ENCODE measurements at regions not wholly inside any gene's neighbourhood (a gene's known extent, or its start where the extent isn't known, plus 50 kb on each side); places are given as distances from the start of the nearest gene placed in this dataset.
"Not testable (repeated sequence)": the region's sequence is repeated elsewhere in the genome, so short reads cannot be mapped to it uniquely, and the experiment has no call there.

DNA sequence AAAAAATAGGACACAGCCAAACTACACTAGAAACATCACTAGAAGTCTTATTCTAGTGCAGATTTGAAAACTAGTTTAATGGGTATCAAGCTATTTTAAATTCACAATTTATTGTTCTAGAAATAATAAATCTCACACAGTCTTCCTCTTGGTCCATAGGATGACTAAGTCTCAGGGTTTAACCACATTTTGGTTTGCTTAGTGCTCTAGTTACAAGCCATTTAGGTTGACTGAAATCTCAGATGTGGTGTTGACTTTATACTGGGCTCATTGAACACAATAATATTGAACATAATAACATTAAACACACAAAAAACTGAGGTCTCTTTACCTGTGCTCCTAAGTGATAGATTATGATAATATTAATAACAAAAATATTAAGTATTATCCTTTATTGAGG lies 760.3 kb upstream of the CCDC179 start:
- no peak for DNase-seq (ENCODE audit: low read depth in 3 of 3, low spot score in 2 of 3)

DNA sequence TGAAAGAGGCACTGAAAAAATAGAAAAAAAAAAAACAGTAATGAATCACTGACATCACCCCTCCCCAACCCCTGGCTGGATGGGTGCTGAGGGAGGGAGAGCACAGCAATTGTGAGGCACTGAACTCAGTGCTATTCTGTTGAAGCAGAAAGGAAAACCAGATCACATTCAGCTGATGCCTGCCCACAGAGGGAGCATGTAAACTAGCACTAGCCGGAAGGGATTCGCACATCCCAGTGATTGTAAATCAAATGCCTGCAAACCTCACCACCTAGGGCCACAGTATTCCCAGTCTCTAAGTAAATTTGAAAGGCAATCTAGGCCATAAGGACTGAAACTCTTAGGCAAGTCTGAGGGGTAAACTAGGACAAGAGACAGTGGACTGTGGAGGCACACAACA lies 772.0 kb upstream of the CCDC179 start:
- no peak for DNase-seq (ENCODE audit: low read depth in 3 of 3, low spot score in 2 of 3)

DNA sequence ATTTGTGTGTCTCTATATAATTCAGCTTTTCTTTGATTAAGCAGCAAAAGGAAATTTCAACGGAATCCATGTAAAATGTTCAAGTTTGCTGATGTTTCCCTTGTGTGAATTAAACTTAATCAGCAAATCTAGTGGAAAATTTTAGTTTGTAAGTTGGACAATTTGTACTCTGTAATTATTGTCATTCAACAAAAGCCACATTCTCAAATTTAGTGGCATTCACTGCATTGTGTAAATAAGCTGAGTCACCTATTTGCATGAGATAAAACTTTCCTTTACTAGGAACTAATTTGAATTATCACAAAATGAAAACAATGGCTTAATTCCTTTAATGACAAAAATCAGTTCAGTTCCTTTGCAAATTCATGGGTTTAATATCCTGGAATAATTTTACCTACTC lies 784.2 kb upstream of the CCDC179 start:
- DNase-seq (ENCODE audit: low read depth in 3 of 3, low spot score in 2 of 3), result no peak

DNA sequence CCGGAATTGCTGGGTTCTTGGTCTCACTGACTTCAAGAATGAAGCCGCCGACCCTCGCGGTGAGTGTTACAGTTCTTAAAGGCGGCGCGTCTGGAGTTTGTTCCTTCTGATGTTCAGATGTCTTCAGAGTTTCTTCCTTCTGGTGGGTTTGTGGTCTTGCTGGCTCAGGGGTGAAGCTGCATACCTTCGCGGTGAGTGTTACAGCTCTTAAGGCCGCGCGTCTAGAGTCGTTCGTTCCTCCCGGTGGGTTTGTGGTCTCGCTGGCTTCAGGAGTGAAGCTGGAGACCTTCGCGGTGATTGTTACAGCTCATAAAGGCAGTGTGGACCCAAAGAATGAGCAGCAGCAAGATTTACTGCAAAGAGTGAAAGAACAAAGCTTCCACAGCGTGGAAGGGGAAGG lies 792.1 kb upstream of the CCDC179 start:
- DNase-seq (ENCODE audit: low read depth in 3 of 3, low spot score in 2 of 3), result not testable (repeated sequence)

DNA sequence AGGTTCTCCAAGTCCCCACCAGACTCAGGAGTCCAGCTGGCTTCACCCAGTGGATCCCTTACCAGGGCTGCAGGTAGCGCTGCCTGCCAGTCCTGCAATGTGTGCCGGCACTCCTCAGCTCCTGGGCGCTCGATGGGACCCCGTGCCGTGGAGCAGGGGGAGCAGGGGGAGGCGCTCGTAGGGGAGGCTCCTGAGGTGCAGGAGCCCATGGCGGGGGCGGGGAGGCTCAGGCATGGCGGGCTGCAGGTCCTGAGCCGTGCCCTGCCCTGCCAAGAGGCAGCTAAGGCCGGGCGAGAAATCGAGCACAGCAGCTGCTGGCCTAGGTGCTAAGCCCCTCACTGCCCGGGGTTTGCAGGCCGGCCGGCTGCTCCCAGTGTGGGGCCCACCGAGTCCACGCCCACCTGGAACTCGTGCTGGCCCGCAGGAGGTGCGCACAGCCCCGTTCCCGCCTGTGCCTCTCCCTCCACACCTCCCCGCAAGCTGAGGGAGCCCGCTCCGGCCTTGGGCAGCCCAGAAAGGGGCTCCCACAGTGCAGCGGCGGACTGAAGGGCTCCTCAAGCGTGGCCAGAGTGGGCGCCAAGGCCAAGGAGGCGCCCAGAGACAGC lies 792.9 kb upstream of the CCDC179 start:
- DNase-seq (ENCODE audit: low read depth in 3 of 3, low spot score in 2 of 3), result no peak

DNA sequence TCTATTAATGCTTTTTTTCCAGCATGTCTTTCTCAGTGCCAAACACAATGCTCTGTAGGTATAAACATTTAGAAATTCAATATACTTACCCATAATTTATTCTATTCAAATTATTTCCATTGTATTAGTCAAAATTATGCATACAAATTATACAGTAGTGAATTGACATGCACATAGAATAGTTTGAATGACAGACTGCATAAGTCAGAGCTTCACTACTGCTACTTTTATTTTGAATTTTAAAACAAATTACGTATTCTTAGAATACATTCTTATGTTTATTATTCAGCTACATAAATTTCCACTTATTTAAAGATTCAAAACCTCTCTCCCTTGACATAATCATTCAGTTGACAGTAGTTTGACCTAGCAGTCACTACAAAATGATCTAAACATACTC lies 808.0 kb upstream of the CCDC179 start:
- DNase-seq (ENCODE audit: low read depth in 3 of 3, low spot score in 2 of 3), result no peak

DNA sequence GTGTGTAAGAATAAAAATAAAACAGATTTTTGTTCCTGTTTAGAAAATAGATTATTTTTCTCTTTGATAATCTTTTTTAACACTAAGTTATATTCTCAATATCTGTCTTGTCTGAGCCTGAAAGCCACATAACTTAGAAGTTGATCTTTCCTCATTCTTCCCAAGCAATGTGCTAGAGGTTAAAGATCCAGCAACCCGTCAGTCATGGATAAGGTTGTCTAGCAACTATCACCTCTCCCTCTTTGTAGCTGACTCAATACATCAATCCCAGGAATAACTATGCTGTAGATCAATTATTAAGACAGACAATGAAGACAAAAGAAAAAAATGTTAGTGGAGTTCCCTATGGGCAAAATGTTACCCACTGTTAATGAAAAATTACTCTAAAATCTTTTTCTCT lies 813.1 kb upstream of the CCDC179 start:
- no peak for DNase-seq (ENCODE audit: low read depth in 3 of 3, low spot score in 2 of 3)

DNA sequence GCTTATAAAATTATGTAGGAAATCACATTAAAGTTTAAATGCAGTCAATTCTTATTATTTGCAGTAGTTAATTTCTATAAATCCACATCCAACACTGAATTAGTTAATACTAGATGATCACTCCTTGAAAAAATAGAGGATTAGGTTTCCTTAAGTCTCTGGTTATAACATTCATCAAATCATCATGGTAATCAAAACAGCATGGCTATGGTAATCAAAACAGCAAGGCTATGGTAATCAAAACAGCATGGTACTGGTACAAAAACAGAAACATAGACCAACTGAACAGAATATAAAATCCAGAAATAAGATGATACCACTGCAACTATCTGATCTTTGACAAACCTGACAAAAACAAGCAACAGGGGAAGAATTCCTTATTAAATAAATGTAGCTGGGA lies 814.6 kb upstream of the CCDC179 start:
- DNase-seq (ENCODE audit: low read depth in 3 of 3, low spot score in 2 of 3), result no peak

DNA sequence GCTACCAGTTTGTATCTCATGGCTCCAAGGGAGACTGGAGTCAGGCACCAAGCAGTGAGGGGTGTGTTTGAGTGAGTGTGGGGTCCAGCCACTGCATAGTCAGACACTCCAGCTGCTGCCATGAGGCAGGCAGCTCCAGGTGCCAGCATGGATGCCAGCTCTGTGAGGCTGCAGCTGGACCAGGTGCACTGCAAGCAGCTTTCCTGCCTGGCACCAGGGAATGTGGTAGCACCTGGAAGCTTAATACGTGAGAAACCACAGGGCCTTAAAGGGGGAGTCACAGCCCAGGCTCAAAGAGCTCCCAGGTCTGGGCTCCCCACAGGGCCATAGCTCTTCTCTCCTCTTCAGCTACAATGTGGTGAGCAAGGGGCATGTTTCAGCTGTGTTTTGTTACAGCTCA lies 817.8 kb upstream of the LUZP2 start:
- DNase-seq (ENCODE audit: low read depth in 3 of 3, low spot score in 2 of 3), result no peak

DNA sequence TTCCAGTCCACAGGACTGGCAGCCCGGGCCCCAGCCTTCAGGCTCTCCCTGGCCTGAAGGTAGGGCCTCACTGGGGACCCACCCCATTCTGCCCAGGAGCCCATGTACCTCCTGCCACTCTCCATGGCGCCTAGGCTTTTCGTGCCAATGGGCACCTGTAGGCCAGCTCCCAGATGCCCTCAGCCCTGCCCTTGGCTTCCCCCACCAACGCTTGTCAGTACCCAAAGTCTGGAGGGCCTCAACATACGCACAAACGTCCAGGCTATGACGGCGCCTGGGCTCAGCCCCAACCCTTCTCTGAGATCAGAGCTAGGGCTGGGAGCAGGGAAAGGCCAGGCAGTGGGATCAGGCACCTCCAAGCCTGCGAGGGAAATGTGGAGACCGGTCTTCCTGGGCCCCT lies 816.9 kb upstream of the LUZP2 start:
- no peak for DNase-seq (ENCODE audit: low read depth in 3 of 3, low spot score in 2 of 3)

DNA sequence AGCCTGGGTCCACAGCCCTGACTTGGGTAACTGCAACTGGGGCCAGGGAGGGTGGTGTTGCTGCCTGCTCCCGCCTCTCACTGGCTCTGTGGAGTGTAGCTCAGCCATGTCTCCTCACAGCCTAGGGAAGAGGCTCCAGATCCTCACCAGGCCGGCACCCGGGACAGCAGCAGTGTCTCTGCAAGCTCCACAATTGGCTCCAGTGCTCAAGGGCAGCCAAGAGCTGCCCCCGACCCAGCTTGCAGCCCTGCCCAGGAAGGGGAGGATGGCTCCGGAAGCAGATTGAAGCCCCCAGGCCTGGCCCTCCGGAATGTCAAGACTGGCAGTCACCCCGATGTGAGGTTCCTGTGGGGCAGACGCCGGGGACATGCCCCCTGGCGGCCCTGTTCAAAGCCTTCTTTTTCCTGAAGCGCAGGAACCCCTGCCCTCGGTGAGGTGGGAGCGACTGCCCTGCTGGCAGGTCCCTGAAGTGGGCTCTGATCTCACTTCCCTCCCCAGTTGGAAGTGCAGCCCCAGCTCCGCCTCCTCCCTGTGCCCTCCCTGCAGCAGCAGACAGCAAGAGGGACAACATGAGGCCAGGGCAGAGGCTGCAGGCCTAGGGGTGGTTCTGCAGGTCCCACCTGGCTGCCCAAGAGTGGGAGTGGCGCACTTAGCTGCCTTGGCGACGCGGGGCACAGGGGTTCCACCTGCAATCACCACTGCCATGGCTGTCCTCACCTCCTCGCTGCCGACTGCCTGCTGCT lies 816.2 kb upstream of the LUZP2 start:
- no peak for DNase-seq (ENCODE audit: low read depth in 3 of 3, low spot score in 2 of 3)

DNA sequence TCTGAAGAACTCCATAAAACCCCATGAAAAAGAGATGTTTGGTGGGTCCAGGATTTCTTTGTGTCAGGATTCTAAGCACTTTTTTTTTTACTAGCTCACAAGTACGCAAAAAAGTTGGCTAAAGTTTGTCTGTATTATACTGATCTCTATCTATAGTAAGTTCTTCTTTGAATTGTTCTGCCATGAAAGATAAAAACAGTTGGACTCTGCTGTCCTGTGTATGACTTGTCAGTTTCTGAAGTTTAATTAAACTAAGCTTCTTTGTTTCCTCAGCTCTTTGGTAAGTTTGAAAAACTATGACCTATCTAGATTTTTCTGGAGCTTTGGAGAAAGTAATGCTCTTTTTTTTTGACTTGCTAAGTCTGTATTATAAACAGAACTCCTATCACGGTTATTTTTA lies 812.2 kb upstream of the LUZP2 start:
- no peak for DNase-seq (ENCODE audit: low read depth in 3 of 3, low spot score in 2 of 3)

DNA sequence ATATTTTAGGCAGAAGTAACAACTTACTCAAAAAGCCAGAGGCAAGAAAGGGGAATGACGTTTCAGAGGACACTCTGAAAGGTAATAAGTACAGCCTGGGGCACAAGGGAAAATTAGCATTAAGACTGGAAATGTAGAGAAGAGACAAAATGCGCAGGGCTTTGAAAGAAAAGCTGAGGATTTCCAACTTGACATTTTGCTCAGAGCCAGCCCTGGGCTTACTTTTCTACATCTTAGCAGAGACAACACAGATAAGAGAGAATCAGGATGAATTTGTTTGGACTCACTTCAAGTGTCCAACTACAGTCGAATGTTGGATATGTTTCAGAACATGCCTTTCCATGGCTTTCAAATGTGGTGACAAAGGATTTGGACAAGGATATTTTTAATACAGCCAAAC lies 808.9 kb upstream of the LUZP2 start:
- DNase-seq (ENCODE audit: low read depth in 3 of 3, low spot score in 2 of 3), result no peak

DNA sequence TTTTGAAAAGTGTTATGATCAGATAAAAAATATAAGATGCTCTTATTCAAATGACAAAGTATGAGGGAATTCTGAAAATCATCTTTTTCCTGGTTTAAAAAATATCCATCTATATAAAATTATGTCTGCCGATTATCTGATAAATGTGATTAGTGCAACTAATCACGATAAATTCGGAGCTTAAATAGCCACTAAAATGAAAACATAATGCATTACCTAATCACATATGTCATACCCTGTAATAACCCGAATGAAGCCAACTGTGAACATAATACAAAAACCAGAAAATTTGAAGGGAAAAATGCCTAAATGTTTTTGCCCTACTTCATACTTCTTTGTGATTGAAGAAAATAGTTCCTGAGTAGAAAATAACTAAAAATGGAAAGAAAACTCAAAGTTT lies 808.4 kb upstream of the LUZP2 start:
- no peak for DNase-seq (ENCODE audit: low read depth in 3 of 3, low spot score in 2 of 3)

DNA sequence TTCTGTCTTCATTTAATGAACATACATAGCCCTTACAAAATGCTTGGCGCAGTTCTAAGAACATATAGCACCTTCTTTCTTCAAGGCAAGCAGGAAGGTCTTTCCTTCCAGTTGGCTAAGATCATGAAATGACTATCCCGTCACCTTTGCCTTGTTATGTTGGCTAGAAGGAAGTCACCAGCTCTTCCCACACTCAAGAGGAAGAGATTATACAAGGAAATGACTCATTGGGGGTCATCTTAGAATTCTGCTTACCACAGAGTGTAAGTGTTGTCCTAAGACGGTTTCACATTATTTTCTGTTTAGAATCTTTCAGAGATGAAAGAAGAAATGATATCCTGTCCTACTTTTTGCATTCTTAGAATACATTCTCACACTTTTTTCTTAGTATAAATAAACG lies 808.0 kb upstream of the LUZP2 start:
- DNase-seq (ENCODE audit: low read depth in 3 of 3, low spot score in 2 of 3), result no peak

DNA sequence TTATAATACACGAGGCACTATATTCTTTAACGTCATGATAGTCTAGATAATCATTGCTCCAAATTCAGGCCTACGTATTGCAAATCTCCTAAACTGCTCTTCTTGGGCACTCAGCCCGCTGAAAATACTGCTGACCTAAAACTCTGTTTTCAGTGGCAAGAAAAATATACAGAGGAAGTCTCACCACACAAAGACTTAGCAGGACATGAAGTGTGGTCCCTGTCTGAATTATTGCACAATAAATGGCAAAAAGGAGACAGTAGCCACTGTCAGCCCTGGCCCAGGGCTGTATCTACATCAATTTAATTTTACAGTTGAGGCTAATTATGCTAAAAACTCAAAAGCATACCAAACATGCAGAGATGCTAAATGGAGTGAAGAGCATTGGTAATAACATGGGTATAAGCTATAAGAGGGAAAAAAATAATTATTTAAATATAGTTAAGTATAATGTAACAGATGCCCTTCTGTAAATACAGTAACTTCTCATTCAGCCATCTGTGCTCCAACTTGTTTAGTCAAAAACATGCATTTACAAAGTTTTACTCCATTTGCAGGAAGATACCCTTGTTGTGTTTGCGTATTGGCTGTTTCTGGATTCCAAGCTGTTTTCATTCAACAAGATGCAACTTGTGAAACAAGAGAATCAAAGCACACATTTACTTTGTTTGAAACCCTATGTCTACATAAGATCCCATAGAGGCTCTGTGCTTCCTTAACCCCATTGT lies 800.0 kb upstream of the LUZP2 start:
- no peak for DNase-seq (ENCODE audit: low read depth in 3 of 3, low spot score in 2 of 3)

DNA sequence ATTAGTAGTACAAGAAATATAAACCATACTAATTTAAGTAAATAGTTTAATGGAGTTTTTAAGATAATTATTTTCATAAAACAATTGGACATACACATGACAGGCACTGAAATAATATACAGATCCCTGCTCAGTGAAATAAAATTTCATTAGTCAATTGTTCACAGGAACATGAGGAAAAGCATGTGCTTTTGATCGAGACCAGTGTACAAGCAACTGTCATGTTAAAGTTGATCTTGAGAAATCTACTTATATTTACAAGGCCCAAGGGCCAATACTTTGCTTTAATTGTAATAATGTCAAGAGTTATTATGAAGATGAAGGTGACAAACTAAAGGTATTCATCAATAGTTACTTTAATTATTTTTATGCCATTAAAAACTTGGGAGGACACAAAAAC lies 792.7 kb upstream of the LUZP2 start:
- no peak for DNase-seq (ENCODE audit: low read depth in 3 of 3, low spot score in 2 of 3)

DNA sequence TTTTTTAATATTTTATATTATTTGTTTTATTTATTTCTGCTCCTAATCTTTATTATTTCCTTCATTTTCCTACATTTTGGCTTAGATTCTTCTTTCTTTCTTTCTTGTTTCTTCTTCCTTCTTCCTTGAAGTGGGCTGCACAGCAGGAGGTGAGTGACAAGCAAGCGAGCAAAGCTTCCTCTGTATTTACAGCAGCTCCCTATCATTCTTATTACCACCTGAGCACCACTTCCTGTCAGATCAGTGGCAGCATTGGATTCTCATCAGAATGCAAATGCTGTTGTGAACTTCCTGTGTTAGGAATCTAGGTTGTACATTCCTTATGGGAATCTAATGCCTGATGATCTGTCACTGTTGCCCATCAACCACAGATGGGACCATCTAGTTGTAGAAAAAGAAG lies 784.9 kb upstream of the LUZP2 start:
- DNase-seq (ENCODE audit: low read depth in 3 of 3, low spot score in 2 of 3), result no peak

DNA sequence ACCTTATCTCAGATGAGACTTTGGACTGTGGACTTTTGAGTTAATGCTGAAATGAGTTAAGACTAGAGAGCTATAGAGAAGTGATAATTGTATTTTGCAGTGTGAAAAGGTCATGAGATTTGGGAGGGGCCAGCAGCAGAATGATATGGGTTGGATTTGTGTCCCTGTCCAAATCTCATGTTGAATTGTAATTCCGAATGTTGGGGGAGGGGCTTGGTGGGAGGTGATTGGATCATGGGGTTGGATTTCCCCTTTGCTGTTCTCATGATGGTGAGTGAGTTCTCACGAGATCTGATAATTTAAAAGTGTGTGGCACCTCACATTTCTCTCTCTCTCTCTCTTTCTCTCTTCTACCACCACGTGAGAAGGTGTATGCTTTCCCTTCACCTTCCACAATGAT lies 777.8 kb upstream of the LUZP2 start:
- DNase-seq (ENCODE audit: low read depth in 3 of 3, low spot score in 2 of 3), result no peak

DNA sequence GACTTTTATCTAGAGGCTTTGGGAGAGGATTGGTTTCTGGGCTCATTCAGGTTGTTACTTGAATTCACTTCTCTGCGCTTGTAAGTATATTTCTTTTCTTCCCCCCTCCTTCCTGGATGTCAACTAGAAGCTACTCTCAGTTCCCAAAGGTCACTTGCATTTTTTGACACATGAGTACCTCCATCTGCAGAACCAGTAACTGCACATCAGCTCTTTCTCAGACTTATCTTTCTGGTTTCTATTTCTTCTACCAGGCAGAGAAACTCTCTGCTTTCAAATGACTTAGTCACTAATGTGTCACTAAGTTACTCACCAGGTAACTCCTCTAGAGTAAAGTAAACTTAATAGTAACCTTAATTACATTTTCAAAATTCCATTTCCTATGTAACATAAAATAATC lies 773.0 kb upstream of the LUZP2 start:
- no peak for DNase-seq (ENCODE audit: low read depth in 3 of 3, low spot score in 2 of 3)

DNA sequence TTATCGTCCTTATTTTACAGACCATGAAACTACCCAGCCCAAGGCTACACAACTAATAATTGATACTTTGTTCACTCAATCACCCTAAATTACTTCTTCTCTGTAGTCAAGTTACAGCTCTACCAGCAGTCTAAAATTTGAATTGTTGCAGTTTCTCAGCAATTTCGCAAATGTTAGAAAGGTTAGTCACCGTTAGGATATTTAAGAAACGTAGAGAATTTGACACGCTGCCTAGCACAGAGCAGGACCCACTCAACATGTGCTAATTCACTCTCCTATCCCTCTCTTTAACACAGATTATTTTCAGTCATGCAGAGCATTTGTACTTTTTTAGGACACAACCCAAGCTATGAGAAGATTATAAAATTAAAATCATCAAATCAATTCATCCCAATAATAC lies 771.1 kb upstream of the LUZP2 start:
- DNase-seq (ENCODE audit: low read depth in 3 of 3, low spot score in 2 of 3), result no peak

DNA sequence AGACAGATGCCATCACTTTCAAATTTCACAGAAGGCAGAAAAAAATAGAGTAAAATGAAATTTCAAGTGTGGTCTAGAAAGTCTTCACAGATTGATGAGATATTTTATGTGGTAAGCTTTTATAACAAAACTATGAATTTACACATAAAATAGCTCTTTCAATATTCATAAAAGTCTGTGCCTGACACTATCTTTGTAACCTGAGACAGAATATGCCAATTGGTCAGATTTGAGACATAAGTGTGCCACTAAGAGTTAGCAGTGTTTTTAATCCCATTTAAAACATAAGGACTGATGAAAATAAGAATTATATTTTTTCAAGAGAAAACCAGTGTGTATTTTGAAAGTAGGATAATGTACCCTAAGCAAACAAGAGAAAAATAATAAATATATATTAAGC lies 769.5 kb upstream of the LUZP2 start:
- DNase-seq (ENCODE audit: low read depth in 3 of 3, low spot score in 2 of 3), result no peak

Data from right renal cortex interstitium (tissue), 3 donors.